ENCODE measurements at regions not wholly inside any gene's neighbourhood (a gene's known extent, or its start where the extent isn't known, plus 50 kb on each side); places are given as distances from the start of the nearest gene placed in this dataset.

GRCh38 chr3:63050548-63051177 lies 175.4 kb upstream of the CADPS start:
- TF ChIP-seq CTCF (IDR thresholded peaks at IDR 0.05; ENCODE audit: low read depth, low read length), result no peak
- no peak for DNase-seq (ENCODE audit: extremely low read depth, low read depth)

GRCh38 chr3:63051920-63052319 lies 176.7 kb upstream of the CADPS start:
- TF ChIP-seq CTCF (IDR thresholded peaks at IDR 0.05; ENCODE audit: low read depth, low read length), result no peak
- DNase-seq (ENCODE audit: extremely low read depth, low read depth), result peak; percentile 58

GRCh38 chr3:63056932-63057331 lies 181.7 kb upstream of the CADPS start:
- DNase-seq (ENCODE audit: extremely low read depth, low read depth), result no peak
- no peak for TF ChIP-seq CTCF (IDR thresholded peaks at IDR 0.05; ENCODE audit: low read depth, low read length)

- TF ChIP-seq CTCF (IDR thresholded peaks at IDR 0.05; ENCODE audit: low read depth, low read length), result no peak
- DNase-seq (ENCODE audit: extremely low read depth, low read depth), result no peak
These were observed 185.2 kb upstream of the CADPS start for GRCh38 chr3:63060412-63060811.

- DNase-seq (ENCODE audit: extremely low read depth, low read depth), result no peak
- no peak for TF ChIP-seq CTCF (IDR thresholded peaks at IDR 0.05; ENCODE audit: low read depth, low read length)
These were observed 186.2 kb upstream of the CADPS start for GRCh38 chr3:63061449-63061848.

- no peak for DNase-seq (ENCODE audit: extremely low read depth, low read depth)
- no peak for TF ChIP-seq CTCF (IDR thresholded peaks at IDR 0.05; ENCODE audit: low read depth, low read length)
These were observed 189.1 kb upstream of the CADPS start for GRCh38 chr3:63064209-63064755.

- TF ChIP-seq CTCF (IDR thresholded peaks at IDR 0.05; ENCODE audit: low read depth, low read length), result no peak
- no peak for DNase-seq (ENCODE audit: extremely low read depth, low read depth)
These were observed 192.9 kb upstream of the CADPS start for GRCh38 chr3:63067999-63068645.
